Naive B cell (primary cell): ENCODE measurements at regions not wholly inside any gene's neighbourhood (a gene's known extent, or its start where the extent isn't known, plus 50 kb on each side); places are given as distances from the start of the nearest gene placed in this dataset.
"Not testable (repeated sequence)": the region's sequence is repeated elsewhere in the genome, so short reads cannot be mapped to it uniquely, and the experiment has no call there.

ENCODE experiments used
- ATAC-seq, 2 donors: fragments of 150-1000 bp; cut with Tn5 transposase; 2 replicates each; pipeline ENCODE4 v1.10.0; 2021; ENCODE audit warnings: low read depth in 2 of 2, mild to moderate bottlenecking in 2 of 2, moderate library complexity in 2 of 2
- DNase-seq: peaks from one replicate; pipeline ENCODE4 v3.0.0; 2022
- H3K27ac Mint-ChIP-seq, 6 donors: one replicate each; pipeline ENCODE4 v1.8.0; 2020 to 2022; ENCODE audit warnings: mild to moderate bottlenecking in 6 of 6, mixed read lengths in 6 of 6, moderate library complexity in 5 of 6, inconsistent platforms in 2 of 6
- H3K27me3 Mint-ChIP-seq, 3 donors: one replicate each; pipeline ENCODE4 v1.8.0; 2021 to 2022; ENCODE audit warnings: mixed read lengths in 3 of 3, mild to moderate bottlenecking in 1 of 3
- H3K36me3 Mint-ChIP-seq, 2 donors: one replicate each; pipeline ENCODE4 v1.8.0; 2020 to 2022; ENCODE audit warnings: mixed read lengths in 2 of 2, inconsistent platforms in 1 of 2, mild to moderate bottlenecking in 1 of 2
- H3K4me1 Mint-ChIP-seq, 3 donors: one replicate each; pipeline ENCODE4 v1.8.0; 2020 to 2022; ENCODE audit warnings: mixed read lengths in 3 of 3, inconsistent platforms in 1 of 3, mild to moderate bottlenecking in 1 of 3, moderate library complexity in 1 of 3
- H3K4me3 Mint-ChIP-seq, 8 donors: one replicate each; pipeline ENCODE4 v1.8.0; 2020 to 2022; ENCODE audit warnings: mild to moderate bottlenecking in 8 of 8, mixed read lengths in 8 of 8, moderate library complexity in 8 of 8, inconsistent platforms in 2 of 8
- H3K9me3 Mint-ChIP-seq, 7 donors: one replicate each; pipeline ENCODE4 v1.8.0; 2020 to 2022; ENCODE audit warnings: mixed read lengths in 7 of 7, mild to moderate bottlenecking in 5 of 7, inconsistent platforms in 2 of 7, moderate library complexity in 1 of 7

DNA sequence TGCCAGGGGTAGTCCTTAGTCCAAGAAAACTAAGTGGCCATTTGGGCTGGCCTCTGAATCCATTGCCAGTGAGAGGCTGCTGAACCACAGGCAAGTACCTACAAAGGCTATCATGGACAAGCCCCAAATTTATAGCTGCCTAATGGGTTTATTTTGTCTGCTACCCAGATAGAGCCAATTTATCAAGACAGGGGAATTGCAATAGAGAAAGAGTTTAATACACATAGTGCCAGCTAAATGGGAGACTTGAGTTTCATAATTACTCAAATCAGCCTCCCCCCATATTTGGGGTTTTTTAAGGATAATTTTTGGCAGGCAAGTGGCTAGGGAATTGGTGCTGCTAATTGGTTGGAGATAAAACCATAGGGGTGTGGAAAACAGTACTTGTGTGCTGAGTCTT lies 73.1 kb upstream of the BMP2K start:
- H3K27ac Mint-ChIP-seq = peak overlapping the region in 2 of 6 donors; percentile 65 to 76
- peaks cover 0 to 18% (median 8%) of the 10 kb centered on the region in 7 donors for H3K9me3 Mint-ChIP-seq
- DNase-seq (no peak), ATAC-seq (no peak)
- H3K36me3 Mint-ChIP-seq = peaks cover 12 to 16% of the 10 kb centered on the region in 2 donors
- H3K27me3 Mint-ChIP-seq = no peaks in the 10 kb centered on the region
- H3K4me3 Mint-ChIP-seq = no peak overlapping the region
- peaks cover 19 to 31% (median 23%) of the 10 kb centered on the region in 3 donors for H3K4me1 Mint-ChIP-seq

DNA sequence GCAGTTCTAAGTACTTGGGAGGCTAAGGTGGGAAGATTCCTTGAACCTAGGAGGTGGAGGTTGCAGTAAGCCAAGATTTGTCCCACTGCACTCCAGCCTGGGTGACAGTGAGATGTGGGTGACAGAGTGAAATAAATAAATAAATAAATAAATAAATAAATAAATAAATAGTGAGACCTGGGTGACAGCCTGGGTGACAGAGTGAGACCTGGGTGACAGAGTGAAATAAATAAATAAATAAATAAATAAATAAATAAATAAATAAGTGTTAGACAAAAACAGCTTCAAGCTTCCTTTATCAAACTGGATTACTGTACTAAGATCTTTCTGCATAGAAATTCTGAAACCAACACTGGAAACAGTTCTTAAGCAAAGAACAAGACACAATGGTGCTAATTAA lies 71.8 kb upstream of the BMP2K start:
- Mint-ChIP-seq H3K4me1 (peaks cover 19 to 35% (median 24%) of the 10 kb centered on the region in 3 donors), H3K4me3 (no peak overlapping the region), H3K27ac (peak overlapping the region in 1 of 6 donors; percentile 61), H3K27me3 (no peaks in the 10 kb centered on the region), H3K9me3 (peaks cover 0 to 18% (median 8%) of the 10 kb centered on the region in 7 donors), H3K36me3 (peaks cover 12 to 16% of the 10 kb centered on the region in 2 donors)
- DNase-seq (no peak), ATAC-seq (no peak)

DNA sequence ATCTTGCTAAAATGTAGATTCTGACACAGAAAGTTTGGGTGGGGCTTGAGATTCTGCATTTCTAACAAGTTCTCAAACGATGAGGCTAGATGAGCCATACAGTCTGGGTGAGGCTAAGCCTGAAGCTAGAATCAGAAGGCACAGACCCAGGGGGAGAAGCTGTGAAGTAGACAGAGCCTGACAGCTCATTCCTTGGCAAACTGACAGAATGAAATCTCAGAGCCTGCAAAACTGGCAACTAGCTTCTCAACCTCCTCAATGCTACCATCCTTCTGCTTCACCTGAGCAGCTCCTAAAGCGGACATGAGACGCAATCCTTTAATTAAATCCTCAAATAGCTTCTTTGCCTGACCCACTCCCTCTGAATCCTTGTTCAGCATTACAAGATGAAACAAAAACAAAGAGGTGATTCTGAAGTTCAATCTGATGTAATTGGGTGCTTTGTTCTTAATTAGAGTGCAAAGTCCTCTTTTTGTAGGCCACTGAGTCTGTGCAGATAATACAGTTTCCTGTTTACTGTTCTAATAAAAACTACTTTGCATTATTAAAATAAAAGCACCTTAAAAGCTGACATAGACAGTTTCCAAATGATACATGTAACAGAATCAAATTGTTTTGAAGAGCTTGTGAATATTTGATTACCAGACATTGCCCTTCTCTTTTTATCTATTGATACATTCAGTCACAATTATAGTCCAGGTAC lies 71.0 kb upstream of the BMP2K start:
- peaks cover 12 to 16% of the 10 kb centered on the region in 2 donors for H3K36me3 Mint-ChIP-seq
- DNase-seq (no peak), ATAC-seq (no peak)
- peaks cover 19 to 35% (median 24%) of the 10 kb centered on the region in 3 donors for H3K4me1 Mint-ChIP-seq
- H3K27ac Mint-ChIP-seq = peak overlapping the region in 3 of 6 donors; percentile 31 to 82 (median 61)
- H3K4me3 Mint-ChIP-seq = peak overlapping the region in 1 of 8 donors; percentile 5
- H3K9me3 Mint-ChIP-seq = peaks cover 0 to 18% (median 8%) of the 10 kb centered on the region in 7 donors
- H3K27me3 Mint-ChIP-seq = no peaks in the 10 kb centered on the region

DNA sequence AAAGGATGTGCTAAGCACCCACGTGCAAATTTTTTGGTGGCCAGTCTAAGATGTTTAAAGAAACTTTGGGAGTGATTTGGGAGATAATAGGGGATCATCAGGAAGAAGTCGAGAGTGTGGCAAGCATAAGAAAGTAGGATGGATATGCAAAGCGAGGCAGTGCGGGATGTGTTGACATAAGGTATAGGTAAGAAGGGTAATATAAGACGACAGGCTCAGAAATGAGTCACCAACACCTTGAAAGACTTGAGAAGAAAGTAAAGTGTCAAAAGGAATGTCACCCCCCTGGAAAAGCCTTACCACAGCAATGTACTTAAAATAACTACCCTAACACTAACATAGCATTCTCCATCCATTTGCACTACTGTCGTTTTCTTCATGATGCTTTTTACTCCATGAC lies 69.8 kb upstream of the BMP2K start:
- H3K9me3 Mint-ChIP-seq = peaks cover 0 to 18% (median 8%) of the 10 kb centered on the region in 7 donors
- peaks cover 19 to 35% (median 24%) of the 10 kb centered on the region in 3 donors for H3K4me1 Mint-ChIP-seq
- H3K36me3 Mint-ChIP-seq = peaks cover 12 to 16% of the 10 kb centered on the region in 2 donors
- H3K4me3 Mint-ChIP-seq = no peak overlapping the region
- peak overlapping the region in 1 of 6 donors; percentile 17 for H3K27ac Mint-ChIP-seq
- ATAC-seq (no peak), DNase-seq (no peak)
- no peaks in the 10 kb centered on the region for H3K27me3 Mint-ChIP-seq

DNA sequence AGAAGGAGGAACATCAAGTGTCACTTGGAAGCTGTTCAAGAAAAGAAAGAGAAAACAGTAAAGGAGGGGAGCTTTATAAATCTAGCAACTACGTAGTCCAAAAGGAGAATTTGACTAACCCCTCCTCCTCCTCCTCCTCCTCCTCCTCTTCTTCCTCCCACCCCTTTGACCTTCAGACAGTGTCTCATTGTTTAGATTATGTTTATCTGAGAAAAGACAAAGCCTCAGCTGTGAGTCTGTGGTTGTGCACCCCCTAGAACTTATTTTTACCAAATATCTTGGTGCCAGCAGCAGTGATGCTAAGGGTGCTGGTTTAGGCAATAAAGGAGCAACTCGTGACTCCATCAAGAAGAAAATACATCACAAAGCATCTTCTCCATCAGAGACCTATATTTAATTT lies 68.9 kb upstream of the BMP2K start:
- ATAC-seq (peak; percentile 57 to 77), DNase-seq (no peak)
- Mint-ChIP-seq H3K36me3 (peaks cover 12 to 14% of the 10 kb centered on the region in 2 donors), H3K4me1 (peaks cover 19 to 35% (median 24%) of the 10 kb centered on the region in 3 donors), H3K27me3 (no peaks in the 10 kb centered on the region), H3K27ac (peak overlapping the region in 4 of 6 donors; percentile 27 to 80 (median 60)), H3K9me3 (peaks cover 0 to 16% (median 8%) of the 10 kb centered on the region in 7 donors), H3K4me3 (peak overlapping the region in 3 of 8 donors; percentile 23 to 49 (median 38))

DNA sequence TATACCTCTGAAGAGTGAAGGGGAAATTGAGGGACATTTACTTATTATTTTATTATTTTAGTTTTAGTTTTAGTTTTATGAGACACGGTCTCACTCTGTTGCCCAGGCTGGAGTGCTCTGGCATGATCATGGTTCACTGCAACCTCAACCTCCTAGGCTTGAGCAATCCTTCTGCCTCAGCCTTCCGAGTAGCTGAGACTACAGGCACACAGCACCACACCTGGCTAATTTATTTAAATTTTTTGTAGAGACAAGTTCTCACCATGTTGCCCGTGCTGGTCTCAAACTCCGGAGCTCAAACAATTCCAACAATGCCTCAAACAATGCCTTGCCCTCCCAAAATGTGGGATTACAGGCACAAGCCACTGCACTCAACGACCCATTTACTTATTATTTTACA lies 68.4 kb upstream of the BMP2K start:
- peaks cover 8 to 9% of the 10 kb centered on the region in 2 donors for H3K36me3 Mint-ChIP-seq
- peak overlapping the region in 3 of 6 donors; percentile 27 to 80 (median 77) for H3K27ac Mint-ChIP-seq
- H3K4me1 Mint-ChIP-seq = peaks cover 19 to 35% (median 24%) of the 10 kb centered on the region in 3 donors
- peak overlapping the region in 4 of 8 donors; percentile 23 to 61 (median 44) for H3K4me3 Mint-ChIP-seq
- peaks cover 0 to 11% (median 6%) of the 10 kb centered on the region in 7 donors for H3K9me3 Mint-ChIP-seq
- H3K27me3 Mint-ChIP-seq = no peaks in the 10 kb centered on the region
- DNase-seq (no peak), ATAC-seq (peak; percentile 51 to 64)

DNA sequence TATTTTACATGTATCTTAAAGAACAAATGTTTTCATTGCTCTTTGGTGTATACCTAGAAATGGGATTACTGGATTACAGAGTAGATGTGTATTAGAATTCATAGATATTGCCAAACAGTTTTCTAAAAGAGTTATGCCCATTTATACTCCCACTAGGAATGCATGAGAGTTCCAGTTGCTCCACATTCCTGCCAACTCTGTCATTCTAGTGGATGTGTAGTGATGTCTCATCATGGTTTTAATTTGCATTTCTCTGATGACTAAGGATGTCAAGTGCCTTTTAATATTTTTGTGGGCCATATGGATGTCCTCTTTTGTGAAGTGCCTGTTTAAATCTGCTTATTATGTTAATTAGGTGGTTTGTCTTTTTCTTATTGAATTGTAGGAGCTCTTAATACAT lies 65.6 kb upstream of the BMP2K start:
- Mint-ChIP-seq H3K4me3 (no peak overlapping the region), H3K27me3 (no peaks in the 10 kb centered on the region), H3K36me3 (no peaks in the 10 kb centered on the region), H3K27ac (no peak overlapping the region), H3K4me1 (peaks cover 13 to 25% (median 16%) of the 10 kb centered on the region in 3 donors), H3K9me3 (no peaks in the 10 kb centered on the region)
- DNase-seq (no peak), ATAC-seq (no peak)

DNA sequence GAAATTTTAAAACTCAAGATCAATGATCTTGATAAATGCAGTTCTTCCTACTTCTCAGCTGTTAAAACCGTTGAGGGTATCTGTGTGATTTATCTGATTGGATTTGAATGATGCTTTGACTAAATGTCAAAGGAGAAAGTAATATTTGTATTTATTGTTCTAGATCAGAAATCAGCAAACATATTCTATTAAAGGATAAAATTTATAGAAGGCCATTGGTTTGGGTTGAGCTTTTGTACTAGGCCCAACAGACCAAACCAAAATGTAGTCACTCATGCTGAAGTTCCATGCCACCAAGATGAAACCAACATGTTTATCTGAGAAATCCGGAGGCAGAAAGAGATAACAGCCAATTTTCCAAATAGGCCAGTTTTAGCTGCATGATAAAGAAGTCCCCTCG lies 64.5 kb upstream of the BMP2K start:
- ATAC-seq (no peak), DNase-seq (no peak)
- Mint-ChIP-seq H3K36me3 (no peaks in the 10 kb centered on the region), H3K27ac (no peak overlapping the region), H3K9me3 (no peaks in the 10 kb centered on the region), H3K4me3 (no peak overlapping the region), H3K27me3 (no peaks in the 10 kb centered on the region), H3K4me1 (peaks cover 14 to 17% (median 15%) of the 10 kb centered on the region in 3 donors)

DNA sequence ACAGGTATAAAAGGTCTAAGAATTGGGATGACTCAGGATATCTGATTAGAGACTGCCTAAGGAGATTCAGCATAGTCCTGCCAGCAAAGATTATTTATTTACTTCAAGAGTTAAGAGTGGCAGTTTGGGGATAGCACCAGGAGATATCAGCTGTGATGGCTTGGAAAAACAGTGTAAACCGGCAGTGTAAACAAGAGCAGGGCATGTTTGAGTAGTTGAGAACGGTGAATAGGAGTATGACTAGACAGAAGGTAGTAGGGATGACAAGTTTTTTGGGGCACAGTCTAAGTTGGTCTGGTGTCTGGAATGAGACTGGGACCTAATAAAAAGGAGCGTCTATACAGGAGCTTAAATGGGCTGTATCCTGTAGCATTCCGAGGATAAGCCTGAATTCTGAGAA lies 61.6 kb upstream of the BMP2K start:
- H3K27me3 Mint-ChIP-seq, H3K9me3 Mint-ChIP-seq, DNase-seq, ATAC-seq, H3K36me3 Mint-ChIP-seq, H3K4me3 Mint-ChIP-seq: not testable (repeated sequence)
- Mint-ChIP-seq H3K27ac (peak overlapping the region in 2 of 6 donors; percentile 22 to 53), H3K4me1 (peaks cover 0 to 17% (median 9%) of the 10 kb centered on the region in 3 donors)

DNA sequence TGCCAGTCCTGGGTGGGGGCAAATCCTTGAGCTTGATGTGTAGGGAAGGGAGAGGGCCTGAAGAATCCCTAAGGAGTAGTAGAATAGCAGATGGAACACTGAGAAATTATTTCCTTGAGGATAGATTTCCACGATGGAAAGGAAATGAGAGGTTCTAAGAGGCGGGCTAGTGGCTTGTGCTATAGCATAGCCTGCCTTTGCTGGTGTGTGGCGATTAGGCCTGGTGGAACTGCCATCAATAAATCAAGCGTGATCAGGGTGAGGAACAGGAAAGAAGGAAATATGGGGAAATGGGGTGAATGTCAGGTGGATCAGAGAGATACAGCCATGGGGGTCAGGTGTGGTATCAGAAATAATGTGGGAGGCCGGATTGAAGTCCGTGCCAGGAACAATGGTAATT lies 60.8 kb upstream of the BMP2K start:
- H3K9me3 Mint-ChIP-seq, H3K4me3 Mint-ChIP-seq, ATAC-seq, H3K36me3 Mint-ChIP-seq, H3K27me3 Mint-ChIP-seq, DNase-seq: not testable (repeated sequence)
- H3K27ac Mint-ChIP-seq = peak overlapping the region in 4 of 6 donors; percentile 8 to 80 (median 22)
- H3K4me1 Mint-ChIP-seq = peaks cover 0 to 24% (median 17%) of the 10 kb centered on the region in 3 donors

DNA sequence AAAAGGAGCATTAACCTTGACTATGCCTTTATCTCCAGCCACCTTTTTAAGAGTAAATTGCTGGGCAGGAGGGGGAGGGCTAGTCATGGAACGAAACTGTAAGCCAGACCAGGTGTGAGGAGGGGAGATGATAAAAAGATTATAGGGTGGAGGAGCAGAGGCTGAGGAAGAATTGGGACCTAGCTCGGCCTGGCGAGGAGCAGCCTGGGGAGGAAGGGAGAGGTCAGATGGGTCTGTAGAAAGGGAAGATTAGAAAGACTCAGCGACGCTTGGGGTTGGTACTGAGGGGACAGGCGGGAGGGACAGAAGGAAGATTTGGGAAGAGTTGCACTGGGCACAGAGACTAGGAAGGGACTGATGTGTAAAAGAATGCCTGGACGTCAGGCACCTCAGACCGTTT lies 58.4 kb upstream of the BMP2K start:
- not testable (repeated sequence) for H3K9me3 Mint-ChIP-seq, ATAC-seq, H3K36me3 Mint-ChIP-seq, H3K27me3 Mint-ChIP-seq, DNase-seq, H3K27ac Mint-ChIP-seq
- H3K4me1 Mint-ChIP-seq = peaks cover 21 to 47% (median 34%) of the 10 kb centered on the region in 3 donors
- H3K4me3 Mint-ChIP-seq = peak overlapping the region in 1 of 8 donors; percentile 13

DNA sequence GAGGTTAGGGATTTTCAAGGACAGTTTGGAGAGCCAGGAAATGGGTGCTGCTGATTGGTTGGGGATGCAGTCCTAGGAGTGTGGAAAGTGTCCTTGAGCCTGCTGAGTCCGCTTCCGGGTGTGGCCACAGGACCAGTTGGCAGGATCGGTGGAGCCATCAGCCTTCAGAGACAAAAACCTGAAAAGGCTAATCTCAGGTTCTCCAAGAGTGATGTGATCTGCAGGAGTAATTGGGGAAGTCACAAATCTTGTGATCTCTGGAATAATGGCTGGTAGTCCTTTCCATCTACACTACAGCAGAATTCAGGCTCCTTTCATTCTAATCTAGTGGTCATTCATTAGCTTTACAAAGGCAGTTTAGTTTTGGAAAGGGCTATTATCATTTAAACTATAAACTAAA lies 55.9 kb upstream of the BMP2K start:
- H3K27ac Mint-ChIP-seq = peak overlapping the region in 4 of 6 donors; percentile 18 to 91 (median 64)
- no peak for DNase-seq
- H3K4me1 Mint-ChIP-seq = peaks cover 30 to 53% (median 32%) of the 10 kb centered on the region in 3 donors
- H3K36me3 Mint-ChIP-seq = no peaks in the 10 kb centered on the region
- no peaks in the 10 kb centered on the region for H3K27me3 Mint-ChIP-seq
- no peaks in the 10 kb centered on the region for H3K9me3 Mint-ChIP-seq
- peak overlapping the region in 5 of 8 donors; percentile 12 to 79 (median 29) for H3K4me3 Mint-ChIP-seq
- no peak for ATAC-seq

DNA sequence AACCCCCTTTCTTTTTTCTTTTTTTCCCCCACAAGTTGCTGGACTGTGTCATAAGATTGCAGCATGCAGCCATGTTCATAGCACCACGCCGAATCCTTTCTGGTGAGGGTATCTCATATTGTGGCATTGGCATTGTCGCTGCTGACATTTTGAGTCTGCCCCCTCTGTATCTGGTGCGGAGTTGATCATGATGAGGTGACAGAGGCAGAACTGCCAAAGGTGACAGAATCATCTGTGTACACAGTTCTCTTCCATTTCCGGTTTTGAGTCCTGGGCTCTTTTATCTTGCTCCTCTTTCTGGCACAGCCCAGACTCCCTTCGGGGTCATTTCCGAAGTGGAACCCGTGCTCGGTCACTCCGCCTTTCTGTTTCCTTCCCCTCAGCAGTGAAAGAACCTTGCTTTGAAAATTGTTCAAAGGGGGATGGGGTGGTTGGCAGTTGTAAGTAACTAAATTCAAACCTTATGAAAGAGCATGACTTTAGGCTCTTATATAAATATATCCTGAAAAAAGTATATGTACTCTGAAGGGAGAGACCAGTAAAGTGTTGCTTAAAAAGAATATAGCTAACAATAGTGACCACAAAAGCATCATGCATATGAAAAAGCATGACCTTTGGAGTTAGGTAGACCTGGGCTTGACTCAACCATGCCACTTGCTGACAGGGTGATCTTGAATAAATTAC lies 55.0 kb upstream of the BMP2K start:
- peak; percentile 47 to 63 for ATAC-seq
- peak overlapping the region; percentile 13 to 92 (median 84) for H3K4me3 Mint-ChIP-seq
- no peaks in the 10 kb centered on the region for H3K27me3 Mint-ChIP-seq
- H3K36me3 Mint-ChIP-seq = no peaks in the 10 kb centered on the region
- DNase-seq = peak; percentile 15
- peaks cover 27 to 62% (median 36%) of the 10 kb centered on the region in 3 donors for H3K4me1 Mint-ChIP-seq
- peak overlapping the region; percentile 16 to 91 (median 88) for H3K27ac Mint-ChIP-seq
- H3K9me3 Mint-ChIP-seq = no peaks in the 10 kb centered on the region
